ENCODE measurements at regions not wholly inside any gene's neighbourhood (a gene's known extent, or its start where the extent isn't known, plus 50 kb on each side); places are given as distances from the start of the nearest gene placed in this dataset.

DNA sequence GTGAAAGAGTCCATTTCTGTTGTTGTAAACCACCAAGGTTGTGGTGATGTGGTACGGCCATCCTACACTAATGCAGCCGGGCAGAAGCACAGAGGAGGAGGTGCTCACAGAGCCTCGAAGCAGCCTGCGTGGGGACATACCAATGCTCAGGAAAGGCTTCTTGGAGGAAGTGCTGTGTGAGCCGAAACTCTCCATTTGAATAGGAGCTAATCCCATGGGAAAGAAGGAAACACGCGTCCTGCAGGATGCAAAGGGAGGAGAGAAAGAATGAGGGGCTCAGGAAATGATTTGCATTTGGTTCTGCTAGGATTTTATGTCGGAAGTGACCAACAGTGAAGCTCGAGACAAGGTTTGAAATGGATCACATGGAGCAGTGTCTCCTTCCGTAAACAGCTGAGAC is 477.9 kb upstream of the ANKRD30A start:
- no peak overlapping the region for H3K4me3 ChIP-seq
- intact Hi-C loops (cut with DNase I; ENCODE audit: low total_unique reads), result no loop called here
- no peaks in the 10 kb centered on the region for H3K4me1 ChIP-seq
- H3K9me3 ChIP-seq, result peaks cover 0 to 6% of the 10 kb centered on the region in 2 donors
- no peaks in the 10 kb centered on the region for H3K36me3 ChIP-seq
- no peak overlapping the region for H3K27ac ChIP-seq
- TF ChIP-seq, protein P1, sequence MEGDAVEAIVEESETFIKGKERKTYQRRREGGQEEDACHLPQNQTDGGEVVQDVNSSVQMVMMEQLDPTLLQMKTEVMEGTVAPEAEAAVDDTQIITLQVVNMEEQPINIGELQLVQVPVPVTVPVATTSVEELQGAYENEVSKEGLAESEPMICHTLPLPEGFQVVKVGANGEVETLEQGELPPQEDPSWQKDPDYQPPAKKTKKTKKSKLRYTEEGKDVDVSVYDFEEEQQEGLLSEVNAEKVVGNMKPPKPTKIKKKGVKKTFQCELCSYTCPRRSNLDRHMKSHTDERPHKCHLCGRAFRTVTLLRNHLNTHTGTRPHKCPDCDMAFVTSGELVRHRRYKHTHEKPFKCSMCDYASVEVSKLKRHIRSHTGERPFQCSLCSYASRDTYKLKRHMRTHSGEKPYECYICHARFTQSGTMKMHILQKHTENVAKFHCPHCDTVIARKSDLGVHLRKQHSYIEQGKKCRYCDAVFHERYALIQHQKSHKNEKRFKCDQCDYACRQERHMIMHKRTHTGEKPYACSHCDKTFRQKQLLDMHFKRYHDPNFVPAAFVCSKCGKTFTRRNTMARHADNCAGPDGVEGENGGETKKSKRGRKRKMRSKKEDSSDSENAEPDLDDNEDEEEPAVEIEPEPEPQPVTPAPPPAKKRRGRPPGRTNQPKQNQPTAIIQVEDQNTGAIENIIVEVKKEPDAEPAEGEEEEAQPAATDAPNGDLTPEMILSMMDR (IDR thresholded peaks at IDR 0.05), result no peak
- TF ChIP-seq POLR2A (IDR thresholded peaks at IDR 0.05), result no peak
- no peak for TF ChIP-seq POLR2AphosphoS5 (IDR thresholded peaks at IDR 0.05)
- no peaks in the 10 kb centered on the region for H3K27me3 ChIP-seq
- DNase-seq (ENCODE audit: low spot score in 2 of 2), result no peak

DNA sequence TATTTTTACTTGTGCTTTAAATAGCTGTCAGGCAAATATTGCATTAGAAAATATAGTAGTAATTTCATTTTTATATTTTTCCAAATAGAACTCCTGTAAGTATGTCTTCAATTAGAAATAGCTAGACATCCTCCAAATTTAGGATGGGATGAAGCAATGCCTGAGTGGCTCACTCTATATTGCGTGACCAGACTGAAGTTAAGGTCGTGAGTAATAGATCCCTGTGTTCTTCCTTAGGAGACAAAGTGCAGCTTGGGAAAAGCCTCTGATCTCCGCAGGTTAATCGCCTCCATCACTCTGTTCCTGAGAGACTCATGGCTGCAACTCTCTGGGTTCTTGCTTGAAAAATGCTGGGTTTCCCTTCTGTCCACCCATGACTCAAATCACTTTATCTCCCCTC is 484.8 kb upstream of the ANKRD30A start:
- H3K36me3 ChIP-seq, result no peaks in the 10 kb centered on the region
- no peaks in the 10 kb centered on the region for H3K4me1 ChIP-seq
- DNase-seq (ENCODE audit: low spot score in 2 of 2), result no peak
- intact Hi-C loops (cut with DNase I; ENCODE audit: low total_unique reads), result no loop called here
- H3K27me3 ChIP-seq, result no peaks in the 10 kb centered on the region
- no peaks in the 10 kb centered on the region for H3K9me3 ChIP-seq
- no peak overlapping the region for H3K27ac ChIP-seq
- no peak for TF ChIP-seq POLR2A (IDR thresholded peaks at IDR 0.05)
- no peak for TF ChIP-seq POLR2AphosphoS5 (IDR thresholded peaks at IDR 0.05)
- TF ChIP-seq, protein P1 (IDR thresholded peaks at IDR 0.05), result no peak
- no peak overlapping the region for H3K4me3 ChIP-seq

DNA sequence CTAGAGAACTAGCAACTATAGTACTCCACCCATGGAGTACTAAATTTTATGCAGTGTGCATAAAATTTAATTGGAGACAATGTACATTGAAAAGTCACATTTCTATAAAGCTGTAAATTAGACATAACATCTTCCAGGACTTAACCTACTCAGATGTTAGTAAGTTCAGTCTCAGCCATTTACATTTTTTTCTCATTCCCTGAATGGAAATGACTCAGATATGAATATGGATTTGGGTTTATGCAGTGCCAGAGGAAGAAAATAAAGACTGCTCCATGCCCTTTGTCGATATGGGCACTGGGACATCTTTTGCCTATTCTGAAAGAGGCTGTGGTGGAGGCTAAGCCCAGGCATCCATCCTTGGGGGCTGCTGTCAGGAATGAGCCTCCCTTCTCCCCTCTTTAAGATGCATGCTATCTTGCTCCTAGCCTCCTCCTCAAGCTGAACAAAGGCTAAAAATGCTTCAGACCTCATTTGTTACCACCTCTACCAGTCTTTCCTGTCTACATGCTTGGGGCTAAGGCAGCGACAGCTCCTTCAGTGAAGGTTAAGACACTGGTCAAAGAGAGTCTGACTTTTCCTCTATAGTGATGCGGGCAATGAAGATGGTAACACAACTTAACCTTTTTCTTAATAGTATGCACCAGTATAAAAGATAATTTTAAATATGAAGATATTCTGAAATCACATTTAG is 486.8 kb upstream of the ANKRD30A start:
- no peak for TF ChIP-seq POLR2A (IDR thresholded peaks at IDR 0.05)
- no peak for TF ChIP-seq POLR2AphosphoS5 (IDR thresholded peaks at IDR 0.05)
- no peak for DNase-seq (ENCODE audit: low spot score in 2 of 2)
- Histone ChIP-seq H3K9me3 (no peaks in the 10 kb centered on the region), H3K27me3 (no peaks in the 10 kb centered on the region), H3K27ac (no peak overlapping the region), H3K4me1 (no peaks in the 10 kb centered on the region), H3K36me3 (no peaks in the 10 kb centered on the region), H3K4me3 (no peak overlapping the region)
- intact Hi-C loops (cut with DNase I; ENCODE audit: low total_unique reads), result no loop called here

DNA sequence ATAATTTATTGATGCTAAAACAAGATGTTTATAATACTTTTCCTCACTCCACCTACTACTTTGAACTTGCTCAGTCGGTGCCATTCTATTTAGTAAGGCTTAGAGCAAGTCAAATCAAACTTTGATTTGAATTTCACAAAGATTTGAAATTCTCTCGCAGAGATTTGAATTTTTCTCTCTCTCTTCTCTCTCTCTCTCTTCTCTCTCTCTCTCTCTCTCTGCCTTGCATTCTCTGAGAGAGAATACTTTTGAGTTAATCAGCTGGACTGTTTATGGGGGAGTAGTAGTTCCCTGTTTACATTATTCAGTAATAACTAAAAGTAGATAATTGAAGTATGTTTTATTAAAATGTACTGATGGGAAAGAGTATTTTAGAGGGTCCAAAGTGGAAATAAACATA is 488.5 kb upstream of the ANKRD30A start:
- Histone ChIP-seq H3K27ac (no peak overlapping the region), H3K4me1 (no peaks in the 10 kb centered on the region), H3K27me3 (no peaks in the 10 kb centered on the region), H3K36me3 (no peaks in the 10 kb centered on the region), H3K4me3 (no peak overlapping the region), H3K9me3 (no peaks in the 10 kb centered on the region)
- DNase-seq (ENCODE audit: low spot score in 2 of 2), result no peak
- no peak for TF ChIP-seq POLR2AphosphoS5 (IDR thresholded peaks at IDR 0.05)
- intact Hi-C loops (cut with DNase I; ENCODE audit: low total_unique reads), result no loop called here

DNA sequence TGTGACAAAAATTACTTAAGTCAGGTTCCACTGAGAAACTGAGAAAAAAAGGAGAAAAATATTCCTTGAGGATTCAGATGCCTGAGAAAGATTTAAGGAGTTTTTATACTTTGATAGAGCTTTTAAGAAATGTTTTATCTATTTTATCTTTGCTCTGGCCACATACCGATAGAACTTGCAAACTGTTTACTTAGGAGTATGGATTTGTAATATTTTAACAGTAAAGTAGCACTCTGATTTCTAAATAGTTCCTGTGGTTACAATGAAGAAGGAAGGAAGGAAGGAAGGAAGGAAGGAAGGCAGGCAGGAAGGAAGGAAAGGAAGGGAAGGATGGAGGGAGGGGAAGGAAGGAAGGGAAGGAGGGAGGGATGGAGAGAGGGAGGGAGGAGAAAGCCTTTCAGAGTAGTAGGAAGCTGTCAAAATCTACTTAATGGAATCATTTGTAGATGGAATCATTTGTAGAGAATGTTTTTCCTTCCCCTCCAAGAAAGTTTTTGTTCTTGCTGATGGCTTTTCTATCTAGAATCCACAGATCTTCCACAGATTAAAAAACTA is 489.0 kb upstream of the ANKRD30A start:
- H3K27ac ChIP-seq, result no peak overlapping the region
- intact Hi-C loops (cut with DNase I; ENCODE audit: low total_unique reads), result no loop called here

DNA sequence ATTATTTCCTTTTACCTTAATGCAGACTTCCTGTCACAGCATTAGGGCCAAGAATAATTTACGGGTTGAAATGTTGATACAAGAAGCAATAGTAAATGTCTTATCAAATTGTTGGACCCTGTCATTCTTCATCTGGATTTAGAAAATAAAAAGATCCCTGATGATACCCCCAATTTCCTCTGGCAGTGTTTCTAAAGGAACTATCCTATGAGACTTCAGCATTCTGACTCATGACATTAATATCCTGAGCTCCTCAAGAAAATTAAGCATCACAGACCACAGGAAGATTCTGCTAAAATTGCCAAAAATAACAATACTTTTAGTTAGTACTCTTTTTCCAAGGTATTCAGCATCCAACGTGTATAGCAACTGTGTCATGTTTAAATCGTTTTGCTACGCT is 490.5 kb upstream of the ANKRD30A start:
- H3K9me3 ChIP-seq, result no peaks in the 10 kb centered on the region
- no peak overlapping the region for H3K4me3 ChIP-seq
- H3K27me3 ChIP-seq, result no peaks in the 10 kb centered on the region
- intact Hi-C loops (cut with DNase I; ENCODE audit: low total_unique reads), result no loop called here
- no peak overlapping the region for H3K27ac ChIP-seq
- no peaks in the 10 kb centered on the region for H3K4me1 ChIP-seq
- DNase-seq (ENCODE audit: low spot score in 2 of 2), result no peak
- H3K36me3 ChIP-seq, result no peaks in the 10 kb centered on the region
- TF ChIP-seq POLR2AphosphoS5 (IDR thresholded peaks at IDR 0.05) (no peak), POLR2A (IDR thresholded peaks at IDR 0.05) (no peak)
- TF ChIP-seq, protein P1 (IDR thresholded peaks at IDR 0.05), result no peak

More for the DNA sequence above, 489.0 kb upstream of the ANKRD30A start:
- TF ChIP-seq, protein P1 (IDR thresholded peaks at IDR 0.05), result no peak
- TF ChIP-seq POLR2A (IDR thresholded peaks at IDR 0.05) (no peak), POLR2AphosphoS5 (IDR thresholded peaks at IDR 0.05) (no peak)
- H3K9me3 ChIP-seq, result no peaks in the 10 kb centered on the region
- H3K4me3 ChIP-seq, result no peak overlapping the region
- DNase-seq (ENCODE audit: low spot score in 2 of 2), result no peak
- H3K27me3 ChIP-seq, result no peaks in the 10 kb centered on the region
- no peaks in the 10 kb centered on the region for H3K4me1 ChIP-seq
- H3K36me3 ChIP-seq, result no peaks in the 10 kb centered on the region
